ENCODE measurements at regions not wholly inside any gene's neighbourhood (a gene's known extent, or its start where the extent isn't known, plus 50 kb on each side); places are given as distances from the start of the nearest gene placed in this dataset.

DNA sequence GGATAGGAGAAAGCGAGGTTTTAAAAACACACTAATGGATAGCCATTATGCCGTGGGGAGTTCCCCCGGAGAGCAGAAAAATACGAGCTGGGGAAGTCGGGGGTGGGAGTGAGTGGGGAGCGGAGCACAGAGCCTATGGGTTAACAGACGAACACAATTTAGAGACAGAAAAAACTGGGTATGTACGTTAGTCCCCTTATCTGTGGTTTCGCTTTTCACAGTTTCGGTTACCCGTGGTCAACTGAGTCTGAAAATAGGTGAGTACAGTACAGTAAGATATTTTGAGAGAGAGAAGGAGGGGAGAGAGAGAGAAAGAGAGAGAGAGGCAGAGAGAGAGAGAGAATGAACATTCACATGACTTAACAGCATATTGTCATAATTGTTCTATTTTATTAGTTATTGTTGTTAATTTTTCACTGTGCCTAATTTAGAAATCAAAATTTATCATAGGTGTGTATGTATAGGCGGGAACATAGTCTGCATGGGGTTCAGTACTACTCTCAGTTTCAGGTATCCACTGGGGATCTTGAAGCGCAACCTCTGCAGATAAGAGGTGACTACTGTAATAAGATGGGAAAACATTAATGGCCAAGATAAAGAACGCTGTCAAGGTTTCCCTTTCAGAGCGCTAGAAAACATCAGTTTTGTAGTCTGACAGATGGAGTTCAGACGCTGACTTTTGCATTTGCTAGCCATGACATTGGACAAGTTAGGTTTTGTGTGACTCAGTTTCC, 125.6 kb upstream of the LMO4 start:
- TF ChIP-seq, protein P1, sequence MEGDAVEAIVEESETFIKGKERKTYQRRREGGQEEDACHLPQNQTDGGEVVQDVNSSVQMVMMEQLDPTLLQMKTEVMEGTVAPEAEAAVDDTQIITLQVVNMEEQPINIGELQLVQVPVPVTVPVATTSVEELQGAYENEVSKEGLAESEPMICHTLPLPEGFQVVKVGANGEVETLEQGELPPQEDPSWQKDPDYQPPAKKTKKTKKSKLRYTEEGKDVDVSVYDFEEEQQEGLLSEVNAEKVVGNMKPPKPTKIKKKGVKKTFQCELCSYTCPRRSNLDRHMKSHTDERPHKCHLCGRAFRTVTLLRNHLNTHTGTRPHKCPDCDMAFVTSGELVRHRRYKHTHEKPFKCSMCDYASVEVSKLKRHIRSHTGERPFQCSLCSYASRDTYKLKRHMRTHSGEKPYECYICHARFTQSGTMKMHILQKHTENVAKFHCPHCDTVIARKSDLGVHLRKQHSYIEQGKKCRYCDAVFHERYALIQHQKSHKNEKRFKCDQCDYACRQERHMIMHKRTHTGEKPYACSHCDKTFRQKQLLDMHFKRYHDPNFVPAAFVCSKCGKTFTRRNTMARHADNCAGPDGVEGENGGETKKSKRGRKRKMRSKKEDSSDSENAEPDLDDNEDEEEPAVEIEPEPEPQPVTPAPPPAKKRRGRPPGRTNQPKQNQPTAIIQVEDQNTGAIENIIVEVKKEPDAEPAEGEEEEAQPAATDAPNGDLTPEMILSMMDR (IDR thresholded peaks at IDR 0.05; ENCODE audit: unreplicated experiment), result no peak
- no peak for DNase-seq (ENCODE audit: unreplicated experiment)
- no peak overlapping the region for H3K4me3 Mint-ChIP-seq (ENCODE audit: unreplicated experiment)
- no peaks in the 10 kb centered on the region for H3K27me3 Mint-ChIP-seq (ENCODE audit: insufficient read depth, unreplicated experiment)
- H3K4me1 Mint-ChIP-seq (ENCODE audit: insufficient read depth, unreplicated experiment), result no peaks in the 10 kb centered on the region
- CTCF ChIA-PET, result interaction anchor here (1.6 kb wide), 1 partner anchor 16 kb away, joined by 3 read pairs; no protein-coding TSS in a partner anchor
- POLR2A ChIA-PET, result no interaction called here
- no peaks in the 10 kb centered on the region for H3K9me3 Mint-ChIP-seq (ENCODE audit: unreplicated experiment)
- intact Hi-C loops (cut with micrococcal nuclease), result no loop called here
- H3K27ac Mint-ChIP-seq (ENCODE audit: low read depth, unreplicated experiment), result no peak overlapping the region
- no TSS peak for BruUV-seq (replicated peaks)
- H3K36me3 Mint-ChIP-seq (ENCODE audit: insufficient read depth, unreplicated experiment), result no peaks in the 10 kb centered on the region

DNA sequence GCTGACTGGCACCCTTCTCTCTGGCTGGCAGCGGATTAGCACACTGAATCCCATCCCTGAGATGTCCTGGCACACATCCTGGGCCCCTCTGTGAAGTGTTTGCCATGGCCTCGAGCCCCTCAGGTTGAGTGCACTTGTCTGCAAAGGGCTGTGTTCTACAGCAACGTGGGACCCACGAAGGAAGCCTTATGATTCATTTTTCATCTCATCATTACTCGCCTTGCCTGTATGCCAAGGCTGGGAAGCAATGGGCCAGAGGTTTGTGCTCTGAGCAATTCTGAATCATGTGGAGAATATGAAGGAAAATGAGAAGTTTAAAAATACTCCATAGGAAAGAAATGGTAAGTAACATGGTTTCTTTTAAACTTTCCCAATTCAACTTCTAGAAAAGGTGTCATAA, 124.8 kb upstream of the LMO4 start:
- intact Hi-C loops (cut with micrococcal nuclease), result no loop called here

DNA sequence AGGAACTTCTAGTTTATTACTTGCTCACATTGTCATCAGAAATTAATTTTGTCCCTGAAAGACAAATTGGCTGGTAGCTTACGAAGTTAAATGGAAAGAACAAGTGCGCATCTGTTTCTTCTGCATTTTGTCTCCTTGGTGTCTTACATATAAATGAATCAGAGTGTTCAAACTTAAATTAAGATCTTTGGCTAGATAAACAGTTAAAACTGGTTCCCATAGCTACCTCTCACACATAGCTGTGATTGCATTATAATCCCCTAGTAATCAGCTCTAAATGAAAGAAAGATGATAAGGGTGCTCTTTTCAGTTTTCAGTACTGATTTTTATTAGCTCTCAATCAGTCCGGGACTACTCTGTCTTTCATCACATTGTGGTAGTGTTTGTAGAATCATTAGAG, 124.2 kb upstream of the LMO4 start:
- intact Hi-C loops (cut with micrococcal nuclease), result no loop called here
- Mint-ChIP-seq H3K36me3 (ENCODE audit: insufficient read depth, unreplicated experiment) (no peaks in the 10 kb centered on the region), H3K9me3 (ENCODE audit: unreplicated experiment) (no peaks in the 10 kb centered on the region), H3K27ac (ENCODE audit: low read depth, unreplicated experiment) (no peak overlapping the region), H3K4me3 (ENCODE audit: unreplicated experiment) (no peak overlapping the region), H3K27me3 (ENCODE audit: insufficient read depth, unreplicated experiment) (no peaks in the 10 kb centered on the region), H3K4me1 (ENCODE audit: insufficient read depth, unreplicated experiment) (no peaks in the 10 kb centered on the region)
- ChIA-PET POLR2A (interaction anchor here (0.6 to 1.4 kb wide), 2 partner anchors 9 to 19 kb away, joined by 3 read pairs; no protein-coding TSS in a partner anchor), CTCF (interaction anchor here (1.6 kb wide), 1 partner anchor 17 kb away, joined by 3 read pairs; no protein-coding TSS in a partner anchor)
- TF ChIP-seq, protein P1 (IDR thresholded peaks at IDR 0.05; ENCODE audit: unreplicated experiment), result no peak
- BruUV-seq (replicated peaks), result no TSS peak
- no peak for DNase-seq (ENCODE audit: unreplicated experiment)

More for the DNA sequence above, 124.8 kb upstream of the LMO4 start:
- H3K36me3 Mint-ChIP-seq (ENCODE audit: insufficient read depth, unreplicated experiment), result no peaks in the 10 kb centered on the region
- no peak for DNase-seq (ENCODE audit: unreplicated experiment)
- H3K4me1 Mint-ChIP-seq (ENCODE audit: insufficient read depth, unreplicated experiment), result no peaks in the 10 kb centered on the region
- ChIA-PET CTCF (interaction anchor here (1.6 kb wide), 1 partner anchor 16 kb away, joined by 3 read pairs; no protein-coding TSS in a partner anchor), POLR2A (interaction anchor here (0.6 to 1.4 kb wide), 2 partner anchors 8 to 20 kb away, joined by 3 read pairs; no protein-coding TSS in a partner anchor)
- no peak overlapping the region for H3K27ac Mint-ChIP-seq (ENCODE audit: low read depth, unreplicated experiment)
- H3K4me3 Mint-ChIP-seq (ENCODE audit: unreplicated experiment), result no peak overlapping the region
- H3K9me3 Mint-ChIP-seq (ENCODE audit: unreplicated experiment), result no peaks in the 10 kb centered on the region
- no peaks in the 10 kb centered on the region for H3K27me3 Mint-ChIP-seq (ENCODE audit: insufficient read depth, unreplicated experiment)
- TF ChIP-seq, protein P1 (IDR thresholded peaks at IDR 0.05; ENCODE audit: unreplicated experiment), result no peak
- BruUV-seq (replicated peaks), result no TSS peak

DNA sequence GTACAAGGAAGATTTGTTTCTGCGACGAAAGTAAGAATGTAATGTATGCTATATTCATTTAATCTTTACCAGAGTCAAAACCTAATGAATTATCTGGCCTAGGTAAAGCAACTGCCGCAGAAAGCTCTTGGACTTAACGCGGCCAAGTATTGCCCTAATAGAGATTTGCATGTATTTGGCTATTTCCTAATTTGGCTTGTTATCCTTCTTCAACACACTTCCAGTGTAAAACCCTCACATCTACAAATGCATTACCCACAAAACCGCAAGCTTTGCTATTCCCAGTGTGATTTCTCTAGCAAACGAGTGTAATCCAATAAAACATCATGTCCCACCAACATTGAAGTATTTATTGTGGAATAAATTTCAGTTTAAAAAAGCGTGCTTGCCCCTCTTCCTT, 123.8 kb upstream of the LMO4 start:
- BruUV-seq (replicated peaks), result no TSS peak
- intact Hi-C loops (cut with micrococcal nuclease), result no loop called here

More for the DNA sequence above, 123.8 kb upstream of the LMO4 start:
- DNase-seq (ENCODE audit: unreplicated experiment), result no peak
- no peak overlapping the region for H3K4me3 Mint-ChIP-seq (ENCODE audit: unreplicated experiment)
- H3K9me3 Mint-ChIP-seq (ENCODE audit: unreplicated experiment), result no peaks in the 10 kb centered on the region
- H3K27me3 Mint-ChIP-seq (ENCODE audit: insufficient read depth, unreplicated experiment), result no peaks in the 10 kb centered on the region
- no peaks in the 10 kb centered on the region for H3K4me1 Mint-ChIP-seq (ENCODE audit: insufficient read depth, unreplicated experiment)
- CTCF ChIA-PET, result interaction anchor here (1.6 kb wide), 1 partner anchor 17 kb away, joined by 3 read pairs; no protein-coding TSS in a partner anchor
- TF ChIP-seq, protein P1 (IDR thresholded peaks at IDR 0.05; ENCODE audit: unreplicated experiment), result no peak
- no peak overlapping the region for H3K27ac Mint-ChIP-seq (ENCODE audit: low read depth, unreplicated experiment)
- POLR2A ChIA-PET, result interaction anchor here (1.4 kb wide), 1 partner anchor 9 kb away, joined by 3 read pairs; no protein-coding TSS in a partner anchor
- H3K36me3 Mint-ChIP-seq (ENCODE audit: insufficient read depth, unreplicated experiment), result no peaks in the 10 kb centered on the region
